Epidermal melanocyte (primary cell): ENCODE measurements at regions not wholly inside any gene's neighbourhood (a gene's known extent, or its start where the extent isn't known, plus 50 kb on each side); places are given as distances from the start of the nearest gene placed in this dataset.
"Not testable (repeated sequence)": the region's sequence is repeated elsewhere in the genome, so short reads cannot be mapped to it uniquely, and the experiment has no call there.

ENCODE experiments used
- DNase-seq: peaks from one replicate; pipeline ENCODE4 v3.0.0; 2011; ENCODE audit warnings: low spot score; ENCODE audit not compliant: insufficient read length

DNA sequence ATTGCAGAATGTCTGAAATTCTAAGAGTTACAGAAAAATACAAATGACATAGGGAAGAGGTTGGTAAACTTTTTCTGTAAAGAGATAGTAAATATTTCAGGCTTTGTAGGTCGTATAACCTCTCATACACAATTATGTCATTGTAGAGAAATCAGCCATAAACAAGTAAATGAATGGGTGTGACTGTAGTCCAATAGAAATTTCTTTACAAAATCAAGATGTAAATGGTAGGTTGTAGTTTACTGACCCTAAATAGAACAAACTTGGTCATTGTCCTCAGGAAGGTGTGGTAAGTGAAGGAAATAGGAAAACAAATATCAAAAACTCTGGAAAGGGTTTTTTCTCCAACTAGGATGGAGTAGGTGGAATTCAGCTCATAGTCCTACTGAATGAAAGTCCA, 415.5 kb upstream of the SPHKAP start:
- no peak for DNase-seq

DNA sequence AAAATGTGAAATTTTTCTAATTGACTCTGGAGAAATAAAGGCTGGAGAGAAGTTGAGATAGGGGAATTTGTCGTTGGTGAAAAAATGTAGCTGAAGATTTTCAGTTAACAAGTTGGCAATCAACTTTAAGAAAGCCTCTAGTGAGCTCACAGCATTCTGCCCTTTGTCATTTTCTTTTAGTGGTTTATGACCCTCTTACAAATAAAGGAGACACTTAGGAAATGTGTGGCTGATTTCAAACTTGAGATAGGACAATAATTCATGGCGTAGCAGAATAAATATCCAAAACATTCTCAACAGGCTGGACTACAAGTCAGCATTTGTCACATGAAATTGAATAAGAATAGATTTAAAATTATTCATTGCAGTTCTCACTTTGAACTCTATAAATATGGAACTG, 412.5 kb upstream of the SPHKAP start:
- DNase-seq: no peak

DNA sequence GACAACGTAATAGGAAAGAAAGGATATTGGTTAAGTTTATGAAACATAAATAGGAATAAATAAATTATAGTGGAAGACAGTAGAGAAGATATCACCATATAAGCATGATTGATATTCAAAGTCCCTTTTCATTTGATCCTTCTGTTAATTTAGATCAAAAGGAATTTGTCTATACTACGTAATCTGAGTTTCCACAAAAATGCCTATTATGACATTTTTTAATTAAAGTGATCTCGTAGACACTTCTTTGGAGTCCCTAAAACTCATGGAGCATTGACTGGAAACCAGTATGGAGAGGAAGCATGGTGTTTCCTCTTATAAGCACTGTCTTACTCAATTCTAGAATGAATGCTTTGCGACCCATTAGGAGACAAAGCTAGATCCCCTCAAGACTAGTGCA, 411.4 kb upstream of the SPHKAP start:
- DNase-seq: no peak

DNA sequence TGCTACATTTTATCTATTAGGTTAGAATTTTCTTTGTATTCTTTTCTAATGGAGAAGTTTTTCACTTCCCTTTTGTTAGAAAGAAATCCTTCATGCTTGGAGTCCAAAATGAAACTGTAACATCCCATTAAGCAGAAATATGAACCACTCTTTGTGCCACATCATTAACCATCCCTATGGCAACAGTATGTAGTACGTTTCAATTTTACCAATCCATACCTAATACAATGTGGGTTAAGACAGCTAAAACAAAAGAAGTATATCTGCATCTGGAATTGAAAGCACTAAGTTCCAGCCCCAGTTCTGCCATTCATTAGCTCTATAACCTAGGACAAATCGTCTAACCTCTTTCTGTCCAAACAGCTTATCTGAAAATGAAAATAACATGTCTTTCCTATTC, 409.2 kb upstream of the SPHKAP start:
- DNase-seq: no peak

DNA sequence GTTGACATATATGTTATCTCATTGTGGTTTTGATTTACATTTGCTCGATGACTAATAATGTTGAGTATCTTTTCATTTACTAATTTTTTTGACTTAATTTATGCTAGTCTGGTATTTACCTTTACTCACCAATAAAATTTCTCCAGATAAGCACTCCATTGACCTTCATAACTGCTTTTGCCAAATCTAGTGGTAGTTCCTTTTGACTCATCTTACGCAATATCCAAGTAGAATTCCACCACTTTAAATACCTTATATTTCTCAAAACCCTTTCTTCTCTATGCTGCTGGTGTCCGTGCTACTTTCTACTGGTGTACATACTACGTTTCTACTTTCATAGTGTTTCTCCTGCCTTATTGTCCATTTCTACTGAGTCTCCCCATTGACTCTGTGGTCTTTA, 407.6 kb upstream of the SPHKAP start:
- DNase-seq: no peak

DNA sequence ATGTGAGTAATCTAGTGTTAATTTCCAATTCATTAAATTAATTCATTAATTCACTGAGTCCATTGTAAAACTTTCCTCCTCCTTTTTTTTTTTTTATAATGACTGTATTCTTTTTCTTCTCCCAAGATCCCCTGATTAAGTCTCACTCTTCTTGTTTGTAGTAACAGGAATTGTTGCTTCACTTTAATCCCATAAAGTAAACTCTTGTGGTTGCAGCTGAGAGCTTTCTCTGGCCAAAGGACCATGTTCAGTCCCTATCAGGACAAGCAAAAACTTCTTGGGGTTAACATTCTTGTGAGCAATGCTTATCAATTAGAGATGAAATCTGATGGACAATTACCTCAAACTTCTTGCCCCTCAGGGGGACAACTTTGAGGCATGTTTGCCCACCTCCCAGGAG, 400.2 kb upstream of the SPHKAP start:
- no peak for DNase-seq

DNA sequence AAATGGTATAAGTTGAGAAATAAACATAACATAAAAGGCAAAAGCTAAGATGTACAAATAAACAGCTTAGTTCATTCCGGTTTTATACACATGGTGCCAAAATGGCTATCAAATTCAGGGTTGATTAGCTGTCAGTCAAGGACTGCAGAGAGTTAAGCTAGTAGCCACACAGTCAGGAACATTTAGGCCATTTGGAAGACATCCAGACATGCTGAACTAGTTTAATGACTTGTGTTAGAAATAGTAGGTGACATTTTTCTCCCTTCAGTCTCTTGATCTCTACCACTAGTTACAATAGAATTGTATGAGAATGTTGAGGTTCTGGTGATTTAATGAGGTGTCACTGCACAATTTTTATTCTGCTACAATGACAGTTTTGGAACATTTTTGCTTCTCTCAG, 394.4 kb upstream of the SPHKAP start:
- no peak for DNase-seq

DNA sequence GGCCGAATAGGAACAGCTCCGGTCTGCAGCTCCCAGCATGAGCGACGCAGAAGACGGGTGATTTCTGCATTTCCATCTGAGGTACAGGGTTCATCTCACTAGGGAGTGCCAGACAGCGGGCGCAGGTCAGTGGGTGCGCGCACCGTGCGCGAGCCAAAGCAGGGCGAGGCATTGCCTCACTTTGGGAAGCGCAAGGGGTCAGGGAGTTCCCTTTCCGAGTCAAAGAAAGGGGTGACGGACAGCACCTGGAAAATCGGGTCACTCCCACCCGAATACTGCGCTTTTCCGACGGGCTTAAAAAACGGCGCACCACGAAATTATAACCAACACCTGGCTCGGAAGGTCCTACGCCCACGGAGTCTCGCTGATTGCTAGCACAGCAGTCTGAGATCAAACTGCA, 386.8 kb upstream of the SPHKAP start:
- not testable (repeated sequence) for DNase-seq

DNA sequence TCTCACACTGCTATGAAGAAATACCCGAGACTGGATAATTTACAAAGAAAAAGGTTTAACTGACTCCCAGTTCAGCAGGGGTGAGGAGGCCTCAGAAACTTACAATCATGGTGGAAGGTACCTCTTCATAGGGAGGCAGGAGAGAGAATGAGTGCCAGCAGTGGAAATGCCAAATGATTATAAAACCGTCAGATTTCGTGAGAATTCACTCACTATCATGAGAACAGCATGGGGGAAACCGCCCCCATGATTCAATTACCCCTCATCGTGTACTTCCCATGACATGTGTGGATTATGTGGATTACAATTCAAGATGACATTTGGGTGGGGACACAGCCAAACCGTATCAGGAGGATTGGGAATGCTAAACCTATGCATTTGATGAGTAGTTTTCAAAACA, 380.3 kb upstream of the SPHKAP start:
- no peak for DNase-seq

DNA sequence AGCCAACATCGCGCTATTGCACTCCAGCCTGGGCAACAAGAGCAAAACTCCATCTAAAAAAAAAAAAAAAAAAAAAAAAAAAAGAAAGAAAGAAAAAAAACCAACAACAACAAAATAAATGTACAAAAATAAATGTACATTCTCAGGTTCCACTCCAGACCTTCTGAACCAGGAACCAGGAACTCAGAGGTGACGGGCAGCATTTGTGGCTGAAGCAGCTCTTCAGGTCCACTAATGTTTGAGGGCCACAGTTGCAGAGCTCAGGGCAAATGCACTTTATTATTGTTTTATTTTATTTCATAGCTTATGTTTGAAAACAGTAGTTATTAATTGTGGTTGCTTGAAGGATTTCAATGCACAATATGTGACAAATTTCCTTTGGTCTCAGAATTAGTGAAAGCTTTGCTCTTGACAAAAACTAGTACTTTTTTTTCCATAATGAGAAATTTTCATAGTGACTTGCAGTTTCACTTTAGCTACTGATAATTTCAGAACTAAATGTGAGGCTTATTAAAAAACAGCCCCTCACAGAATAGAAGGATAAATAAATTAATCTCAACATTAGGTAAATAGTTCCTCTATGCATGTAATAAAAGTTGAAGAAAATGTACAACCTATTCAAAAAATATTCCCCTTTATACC, 378.4 kb upstream of the SPHKAP start:
- no peak for DNase-seq

DNA sequence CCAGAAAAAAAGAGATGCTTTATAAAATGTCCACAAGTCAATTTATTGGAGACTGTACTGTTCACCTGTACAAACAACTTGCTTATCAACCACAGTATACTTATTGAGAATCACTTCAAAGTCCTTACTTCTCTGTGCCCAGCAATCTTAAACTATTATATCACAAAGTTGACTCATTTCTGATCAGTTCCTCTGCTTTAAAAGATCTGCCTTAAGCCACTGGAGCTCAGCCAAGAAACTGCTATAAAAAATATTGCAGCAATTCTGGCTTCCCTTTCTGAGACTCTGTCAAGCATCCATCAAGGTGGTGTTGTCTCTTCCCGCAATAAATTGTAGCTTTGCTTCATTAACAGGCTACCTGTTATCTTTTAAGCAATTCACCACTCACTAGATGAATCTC, 375.2 kb upstream of the SPHKAP start:
- DNase-seq: no peak

DNA sequence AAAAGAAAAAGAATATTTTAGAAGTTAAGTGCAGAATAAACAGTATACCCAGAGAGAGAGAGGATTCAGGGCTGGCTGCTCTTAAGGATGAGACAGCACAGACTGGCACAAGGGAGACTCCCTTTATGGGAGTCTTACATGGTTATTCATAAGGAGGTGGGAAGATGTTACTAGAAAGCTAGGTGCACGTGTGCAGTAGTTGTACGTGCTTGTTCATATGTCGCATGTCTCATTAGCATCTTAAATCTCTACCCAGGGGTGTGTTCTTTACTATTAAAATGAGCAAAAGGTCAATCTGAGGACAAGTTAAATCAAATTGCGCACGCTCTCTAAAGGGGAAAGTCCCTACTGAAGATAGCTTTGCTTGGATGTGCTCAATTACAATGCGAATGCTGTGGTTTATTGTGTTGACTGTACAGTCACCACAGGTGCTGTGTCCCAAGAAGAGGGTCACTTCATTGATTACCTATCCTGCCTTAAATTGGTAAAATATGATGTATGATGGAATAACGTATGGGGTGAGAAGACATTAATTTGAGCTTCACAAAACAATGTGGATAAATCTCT, 368.0 kb upstream of the SPHKAP start:
- no peak for DNase-seq

DNA sequence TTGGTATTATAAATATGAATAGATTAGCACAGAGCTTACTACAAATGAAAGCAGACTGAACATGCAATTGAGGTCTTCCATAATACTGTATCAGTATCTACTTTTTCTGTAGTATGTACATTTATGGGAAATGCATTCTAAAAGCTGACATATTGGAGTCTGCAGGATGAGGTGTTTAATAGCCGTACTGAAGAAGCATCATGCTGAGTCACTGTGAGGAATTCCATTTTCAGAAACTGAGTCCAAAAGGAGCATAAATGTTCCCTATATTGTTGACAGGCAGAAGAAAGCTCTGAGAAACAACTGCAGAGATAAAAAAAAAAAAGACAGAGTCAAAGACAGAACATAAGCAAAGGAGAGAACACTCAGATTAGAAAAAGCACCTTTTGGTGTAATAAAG, 366.7 kb upstream of the SPHKAP start:
- DNase-seq: no peak

DNA sequence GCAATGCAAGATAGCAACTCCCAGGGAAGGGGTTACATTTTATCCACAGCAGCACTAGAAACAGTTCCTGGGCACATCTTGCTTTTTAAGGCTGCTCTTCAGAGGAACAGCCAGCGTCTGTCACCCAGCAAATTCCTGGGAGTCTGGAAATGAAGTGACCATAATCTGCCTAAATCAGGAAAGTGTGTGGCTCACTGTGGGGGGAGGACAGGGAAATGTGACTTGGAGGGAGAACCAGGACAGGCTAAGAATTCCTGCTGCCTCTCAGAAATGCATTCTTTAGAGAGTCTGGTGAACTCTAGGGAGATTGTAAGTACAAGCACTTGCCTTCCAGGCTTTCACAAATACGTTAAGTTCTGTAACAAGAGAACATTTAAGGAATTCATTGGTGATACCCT, 364.3 kb upstream of the SPHKAP start:
- no peak for DNase-seq

DNA sequence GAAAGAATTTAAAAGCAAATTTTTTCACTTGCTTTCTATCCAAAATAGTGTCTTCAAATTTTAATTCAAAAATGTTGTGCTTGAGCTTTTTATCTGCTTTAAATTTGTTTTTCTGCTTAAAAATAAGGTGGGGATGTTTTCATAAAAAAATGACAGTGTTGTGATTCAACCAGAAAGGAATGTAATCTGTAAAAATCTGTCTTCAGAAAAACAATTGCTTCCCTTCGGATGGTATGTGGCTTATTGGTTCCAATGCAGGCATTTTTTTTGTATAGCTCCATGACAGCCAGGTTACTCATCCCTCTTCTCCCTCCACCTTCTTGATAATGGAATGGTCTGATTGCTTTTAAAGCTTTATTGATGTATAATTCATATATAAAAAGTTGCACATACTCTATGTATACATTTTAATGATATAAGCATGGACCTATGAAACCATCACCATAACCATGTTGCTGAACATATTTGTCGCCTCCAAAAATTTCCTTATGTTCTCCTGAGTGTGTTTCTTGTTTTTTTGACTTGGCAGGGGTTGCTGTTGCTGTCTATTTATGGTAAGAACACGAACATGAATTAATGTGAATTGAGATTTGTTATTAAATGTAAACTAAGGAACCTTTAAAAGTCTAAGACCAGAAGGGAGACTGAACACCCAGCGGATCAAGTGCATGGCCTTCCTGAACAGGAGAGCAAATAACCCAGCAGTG, 363.7 kb upstream of the SPHKAP start:
- DNase-seq: no peak

DNA sequence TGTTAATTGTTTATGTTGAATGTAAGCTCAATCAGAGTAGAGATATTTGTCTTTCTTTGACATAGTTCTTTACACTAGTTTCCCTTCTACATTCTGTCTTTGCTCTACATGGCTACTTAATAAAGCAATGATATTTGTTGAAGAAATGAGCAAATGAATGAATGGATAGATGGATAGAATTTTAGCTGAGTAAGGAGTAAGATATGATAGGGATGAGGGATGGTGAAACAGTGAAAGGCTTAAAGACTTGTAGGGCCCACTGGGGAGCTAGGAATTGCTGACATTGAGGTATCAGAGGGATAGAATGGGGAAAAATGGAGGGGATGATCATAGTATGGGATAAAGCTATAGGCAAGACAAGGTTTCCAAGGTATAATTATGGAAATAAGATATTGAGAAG, 361.6 kb upstream of the SPHKAP start:
- DNase-seq: no peak

DNA sequence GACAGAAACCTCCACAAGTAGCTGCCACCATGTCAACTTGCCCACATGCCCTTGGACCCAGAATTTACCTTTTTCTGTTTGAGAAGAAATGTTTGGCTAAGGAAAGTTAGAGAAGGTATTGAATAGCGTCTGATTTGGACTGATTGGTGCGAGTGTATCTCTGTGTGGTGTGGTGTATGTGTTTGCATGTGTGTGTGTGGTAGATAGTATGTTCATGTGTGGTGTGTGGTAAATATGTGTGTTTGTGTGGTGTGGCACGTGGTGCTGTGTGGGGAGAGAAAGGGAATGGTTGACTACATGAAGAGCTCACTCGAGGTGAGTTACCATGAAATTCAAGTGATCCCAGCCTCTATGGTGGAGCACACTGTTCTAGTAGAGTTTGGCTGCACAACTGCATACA, 360.8 kb upstream of the SPHKAP start:
- no peak for DNase-seq

DNA sequence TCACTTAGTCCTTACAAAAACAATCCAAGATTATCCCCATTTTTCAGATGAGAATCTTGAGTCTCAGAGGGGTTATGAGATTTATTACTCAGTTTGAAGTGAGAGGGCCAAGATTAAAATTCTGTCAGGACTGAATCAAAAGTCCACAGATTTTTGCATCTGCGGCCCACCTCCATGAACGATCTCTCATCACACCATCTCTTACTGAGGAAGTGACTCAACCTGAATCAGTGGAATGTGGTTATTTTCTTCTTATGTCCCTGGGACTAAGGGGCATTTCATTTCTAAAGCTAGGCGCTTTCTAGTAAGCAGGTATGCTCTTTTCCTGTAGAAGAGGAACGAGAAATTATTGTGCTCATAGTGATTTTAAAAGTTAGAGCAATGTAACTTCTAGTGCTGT, 360.3 kb upstream of the SPHKAP start:
- DNase-seq: no peak

DNA sequence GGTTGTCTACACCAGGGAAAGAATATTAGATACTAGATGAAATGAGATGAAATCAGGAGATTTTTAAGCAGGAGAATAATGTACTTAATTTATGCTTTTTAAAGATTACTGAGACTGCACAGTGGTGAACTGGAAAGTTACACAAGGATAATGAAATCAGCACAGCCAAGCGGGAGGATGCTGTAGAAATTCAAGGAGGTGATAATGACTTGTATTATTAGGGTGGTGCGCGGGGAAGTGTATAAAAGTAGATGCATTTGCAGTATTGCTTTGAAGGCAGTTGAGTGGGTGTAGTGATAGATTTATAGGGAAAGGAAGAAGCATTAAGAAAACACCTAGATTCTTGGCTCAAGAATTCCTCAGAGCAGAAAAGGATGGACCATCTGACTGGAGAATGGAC, 359.5 kb upstream of the SPHKAP start:
- no peak for DNase-seq

DNA sequence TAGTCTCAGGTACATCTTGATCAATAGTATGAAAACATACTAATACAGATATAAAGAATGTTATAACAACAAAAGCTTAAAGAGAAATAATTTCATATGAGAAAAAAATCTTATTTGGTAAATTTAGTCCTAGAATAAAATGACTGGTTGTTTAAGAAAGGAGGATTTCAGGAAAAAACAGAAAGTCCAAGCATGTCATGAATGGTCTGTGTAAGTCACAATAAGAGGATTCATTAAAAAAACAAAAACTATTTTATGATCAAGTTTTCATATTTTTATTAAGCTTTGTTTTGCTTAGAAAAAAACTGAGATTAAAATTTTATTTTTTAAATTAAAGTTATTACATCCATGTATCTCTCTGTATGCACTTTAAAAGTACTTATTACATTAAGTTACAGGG, 353.9 kb upstream of the SPHKAP start:
- no peak for DNase-seq

DNA sequence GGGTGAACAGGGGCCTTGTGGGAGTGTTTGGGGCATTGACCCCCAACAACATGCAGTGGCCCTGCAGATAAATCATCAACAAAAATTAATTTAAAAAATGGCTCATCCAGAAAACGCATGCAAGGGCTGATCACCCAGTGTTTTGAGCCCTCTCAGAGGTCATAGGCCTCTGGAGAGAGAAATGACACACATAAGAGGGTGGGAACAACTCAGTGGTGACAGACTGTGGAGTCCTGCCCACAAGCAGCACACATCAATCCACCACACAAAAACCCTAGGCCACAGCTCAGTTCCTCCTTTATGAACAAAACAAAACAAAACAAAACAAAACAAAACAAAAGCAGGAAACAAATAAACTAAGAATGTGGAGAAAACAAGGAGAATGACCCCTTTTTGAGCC, 351.7 kb upstream of the SPHKAP start:
- no peak for DNase-seq

DNA sequence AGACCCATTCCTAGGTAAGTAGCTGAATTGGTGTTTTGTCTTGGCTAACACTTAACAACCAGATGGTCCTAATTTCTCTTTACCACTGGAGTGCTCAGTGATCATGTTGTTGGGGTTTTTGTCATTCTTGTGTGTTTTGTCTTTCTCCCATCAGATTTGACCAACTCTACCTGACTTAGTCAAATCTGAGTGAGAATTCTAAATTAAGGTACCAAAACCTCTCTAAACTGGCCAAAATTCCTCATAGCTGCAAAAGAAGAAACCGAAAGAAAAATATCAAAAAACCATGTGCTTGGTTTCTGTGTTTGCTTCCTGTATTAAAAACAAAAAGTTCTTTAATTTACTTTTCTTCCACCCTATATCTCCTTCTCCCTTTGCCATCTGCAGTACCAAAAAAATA, 350.7 kb upstream of the SPHKAP start:
- no peak for DNase-seq

DNA sequence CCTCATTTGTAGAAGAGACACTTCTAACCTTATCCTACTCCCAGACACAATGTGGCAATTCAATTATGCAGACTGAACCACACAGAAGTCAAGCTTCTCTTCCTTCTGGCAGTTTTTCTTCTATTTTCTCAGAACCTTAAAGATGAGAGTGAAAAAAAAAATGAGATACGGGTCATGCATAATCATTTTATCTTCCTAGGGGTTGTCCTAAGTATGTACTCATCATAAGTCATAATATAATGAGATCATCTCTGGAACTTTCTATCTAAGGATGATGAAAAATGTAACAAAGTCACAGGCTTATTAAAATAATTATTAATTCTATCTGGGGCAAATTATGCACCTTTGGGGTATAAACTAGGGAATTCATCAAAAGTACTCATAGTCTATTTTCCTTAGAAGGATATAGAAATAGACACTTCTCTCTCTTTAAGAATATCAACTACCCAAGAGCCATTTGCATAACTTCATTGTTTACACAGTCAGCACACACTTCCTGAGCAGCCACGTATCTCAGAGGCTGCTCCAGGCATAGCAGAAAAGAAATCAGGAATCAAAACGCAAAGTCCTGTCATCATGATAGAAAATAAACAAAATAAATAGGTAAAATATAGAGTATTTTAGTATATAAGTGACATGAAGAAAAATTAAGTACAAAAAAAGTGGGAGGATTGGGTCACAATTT, 345.9 kb upstream of the SPHKAP start:
- no peak for DNase-seq
